Endodermal cell (in vitro differentiated cells): ENCODE measurements at regions not wholly inside any gene's neighbourhood (a gene's known extent, or its start where the extent isn't known, plus 50 kb on each side); places are given as distances from the start of the nearest gene placed in this dataset.

Experiments
- DNase-seq: peaks from one replicate; pipeline ENCODE4 v3.0.0-alpha.2; 2017
- H3K27ac ChIP-seq: 2 replicates; pipeline ENCODE4 v1.5.1; 2013; ENCODE audit warnings: mild to moderate bottlenecking, low read depth, low read length, moderate library complexity
- H3K27me3 ChIP-seq: 2 replicates; pipeline ENCODE4 v1.6.1; 2013; ENCODE audit warnings: mild to moderate bottlenecking, low read length, moderate library complexity; ENCODE audit not compliant: insufficient read depth, control insufficient read depth, poor library complexity, severe bottlenecking
- H3K36me3 ChIP-seq: 2 replicates; pipeline ENCODE4 v1.7.0; 2013; ENCODE audit warnings: mild to moderate bottlenecking, low read length, moderate library complexity; ENCODE audit not compliant: control insufficient read depth, insufficient read depth
- H3K4me1 ChIP-seq: one replicate; pipeline ENCODE4 v1.7.0; 2013; ENCODE audit warnings: low read length; ENCODE audit not compliant: control insufficient read depth, insufficient read depth
- H3K4me3 ChIP-seq: 2 replicates; pipeline ENCODE4 v1.5.1; 2013; ENCODE audit warnings: mild to moderate bottlenecking, low read length, moderate library complexity
- H3K9ac ChIP-seq: 2 replicates; pipeline ENCODE4 v1.6.1; 2013; ENCODE audit warnings: mild to moderate bottlenecking, low read length, moderate library complexity; ENCODE audit not compliant: poor library complexity, severe bottlenecking; ENCODE audit errors: extremely low read depth
- H3K9me3 ChIP-seq: 2 replicates; pipeline ENCODE4 v1.6.1; 2013; ENCODE audit warnings: mild to moderate bottlenecking, low read length, moderate library complexity; ENCODE audit not compliant: control insufficient read depth
- H3K27ac Mint-ChIP-seq: 2 replicates; pipeline ENCODE4 v1.8.0; 2020; ENCODE audit warnings: mixed read lengths
- H3K27me3 Mint-ChIP-seq: 2 replicates; pipeline ENCODE4 v1.8.0; 2021; ENCODE audit warnings: mild to moderate bottlenecking, mixed read lengths; ENCODE audit not compliant: insufficient read depth
- H3K36me3 Mint-ChIP-seq: 2 replicates; pipeline ENCODE4 v1.8.0; 2020; ENCODE audit warnings: low read depth, mixed read lengths
- H3K4me1 Mint-ChIP-seq: 2 replicates; pipeline ENCODE4 v1.8.0; 2020; ENCODE audit warnings: mixed read lengths
- H3K4me3 Mint-ChIP-seq: 2 replicates; pipeline ENCODE4 v1.8.0; 2020; ENCODE audit warnings: mild to moderate bottlenecking, moderate library complexity, mixed read lengths
- H3K9me3 Mint-ChIP-seq: 2 replicates; pipeline ENCODE4 v1.8.0; 2020; ENCODE audit warnings: mild to moderate bottlenecking, mixed read lengths
- WGBS, 2 experiments: methylation state at CpG; one replicate each; pipeline versions ENCODE4 v1.1.5 to v1.1.7; 2013; ENCODE audit warnings: missing lambda C conversion rate in 2 of 2, mixed read lengths in 1 of 2; ENCODE audit not compliant: insufficient coverage in 1 of 2, insufficient read length in 1 of 2; 5-methylcytosine and 5-hydroxymethylcytosine counted together
- TF ChIP-seq, protein P1 (sequence below): fragments of 200-600 bp; sonication (generic); conservative IDR thresholded peaks from 2 replicates; pipeline ENCODE4 v1.5.0; 2021; ENCODE audit warnings: antibody characterized with exemption, mild to moderate bottlenecking

DNA sequence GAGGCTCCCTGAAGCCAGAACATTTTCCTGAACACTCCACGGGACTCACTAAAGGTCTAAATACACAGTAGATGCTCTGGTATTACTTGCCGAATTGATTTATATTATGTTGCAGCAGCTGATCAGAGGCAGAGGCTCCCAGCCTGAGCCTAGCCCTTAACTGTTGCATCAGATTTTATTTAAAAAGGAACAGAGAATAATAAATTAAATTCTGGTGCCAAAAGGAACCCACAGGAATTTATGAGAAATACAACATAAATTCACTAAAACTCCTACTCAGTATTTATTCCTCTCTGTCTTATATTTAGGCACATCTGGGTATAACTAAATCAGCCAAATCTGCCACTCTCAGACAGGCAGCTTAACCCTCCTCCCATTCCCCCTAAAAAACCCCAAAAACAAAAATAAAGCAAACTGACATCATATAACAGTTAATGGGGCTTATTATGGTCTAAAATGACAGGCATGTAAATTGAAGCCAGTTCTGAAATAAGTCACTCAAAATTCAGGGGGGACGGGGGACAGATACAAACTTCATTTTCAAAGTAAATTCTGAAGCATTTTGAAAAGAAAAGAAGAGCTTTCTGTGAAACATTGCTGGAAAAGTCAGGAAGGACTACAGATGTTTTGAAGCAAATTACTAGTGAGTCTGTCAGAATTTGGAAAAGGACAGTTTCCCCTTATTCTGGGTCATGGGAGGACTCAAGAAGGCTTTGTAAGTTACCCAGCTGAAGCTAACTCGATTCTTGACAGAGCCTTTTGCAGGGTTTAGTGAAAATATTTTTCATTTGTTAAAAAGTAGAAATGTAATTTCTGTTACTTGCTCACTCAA lies 53.8 kb upstream of the CORO2B start:
- no peak overlapping the region for H3K27ac ChIP-seq
- Mint-ChIP-seq H3K27ac (no peak overlapping the region), H3K4me1 (peaks cover 10% of the 10 kb centered on the region), H3K4me3 (no peak overlapping the region), H3K9me3 (no peaks in the 10 kb centered on the region), H3K36me3 (no peaks in the 10 kb centered on the region), H3K27me3 (peaks cover 1% of the 10 kb centered on the region)
- TF ChIP-seq, protein P1, sequence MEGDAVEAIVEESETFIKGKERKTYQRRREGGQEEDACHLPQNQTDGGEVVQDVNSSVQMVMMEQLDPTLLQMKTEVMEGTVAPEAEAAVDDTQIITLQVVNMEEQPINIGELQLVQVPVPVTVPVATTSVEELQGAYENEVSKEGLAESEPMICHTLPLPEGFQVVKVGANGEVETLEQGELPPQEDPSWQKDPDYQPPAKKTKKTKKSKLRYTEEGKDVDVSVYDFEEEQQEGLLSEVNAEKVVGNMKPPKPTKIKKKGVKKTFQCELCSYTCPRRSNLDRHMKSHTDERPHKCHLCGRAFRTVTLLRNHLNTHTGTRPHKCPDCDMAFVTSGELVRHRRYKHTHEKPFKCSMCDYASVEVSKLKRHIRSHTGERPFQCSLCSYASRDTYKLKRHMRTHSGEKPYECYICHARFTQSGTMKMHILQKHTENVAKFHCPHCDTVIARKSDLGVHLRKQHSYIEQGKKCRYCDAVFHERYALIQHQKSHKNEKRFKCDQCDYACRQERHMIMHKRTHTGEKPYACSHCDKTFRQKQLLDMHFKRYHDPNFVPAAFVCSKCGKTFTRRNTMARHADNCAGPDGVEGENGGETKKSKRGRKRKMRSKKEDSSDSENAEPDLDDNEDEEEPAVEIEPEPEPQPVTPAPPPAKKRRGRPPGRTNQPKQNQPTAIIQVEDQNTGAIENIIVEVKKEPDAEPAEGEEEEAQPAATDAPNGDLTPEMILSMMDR = no peak
- H3K36me3 ChIP-seq = no peaks in the 10 kb centered on the region
- H3K4me3 ChIP-seq = no peak overlapping the region
- no peaks in the 10 kb centered on the region for H3K9me3 ChIP-seq
- H3K4me1 ChIP-seq = no peaks in the 10 kb centered on the region
- H3K27me3 ChIP-seq = no peaks in the 10 kb centered on the region
- H3K9ac ChIP-seq = no peak overlapping the region
- 89 to 90% methylated on average over 3 to 4 of the region's 4 CpGs for WGBS, 2 experiments
- no peak for DNase-seq

DNA sequence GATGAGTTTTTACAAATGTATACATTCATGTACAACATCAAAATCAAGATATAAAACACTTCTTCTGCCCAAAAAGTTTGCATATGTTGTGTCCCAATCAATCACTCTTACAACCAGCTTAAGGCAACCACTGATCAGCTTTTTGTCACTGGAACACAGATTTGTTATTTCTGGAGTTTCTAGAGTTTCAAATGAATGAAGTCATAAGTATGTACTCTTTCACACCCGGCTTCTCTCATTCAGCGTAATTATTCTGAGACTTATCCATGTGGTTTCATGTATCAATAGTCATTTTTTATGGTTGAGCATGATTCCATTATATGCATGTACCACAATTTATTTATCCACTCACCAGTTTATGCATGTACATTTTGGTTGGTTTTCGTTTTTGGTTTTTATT lies 53.0 kb upstream of the CORO2B start:
- TF ChIP-seq, protein P1 = no peak
- peaks cover 1% of the 10 kb centered on the region for H3K27me3 Mint-ChIP-seq
- H3K9ac ChIP-seq = no peak overlapping the region
- H3K4me1 Mint-ChIP-seq = peaks cover 10% of the 10 kb centered on the region
- H3K4me1 ChIP-seq = no peaks in the 10 kb centered on the region
- H3K9me3 ChIP-seq = peaks cover 6% of the 10 kb centered on the region
- no peaks in the 10 kb centered on the region for H3K27me3 ChIP-seq
- no peaks in the 10 kb centered on the region for H3K36me3 ChIP-seq
- H3K36me3 Mint-ChIP-seq = no peaks in the 10 kb centered on the region
- no peak overlapping the region for H3K27ac ChIP-seq
- H3K4me3 Mint-ChIP-seq = no peak overlapping the region
- no peak overlapping the region for H3K4me3 ChIP-seq
- WGBS, 2 experiments = 100% methylated on average over 1 to 2 of the region's 3 CpGs
- DNase-seq = no peak
- H3K9me3 Mint-ChIP-seq = peaks cover 5% of the 10 kb centered on the region
- H3K27ac Mint-ChIP-seq = no peak overlapping the region

DNA sequence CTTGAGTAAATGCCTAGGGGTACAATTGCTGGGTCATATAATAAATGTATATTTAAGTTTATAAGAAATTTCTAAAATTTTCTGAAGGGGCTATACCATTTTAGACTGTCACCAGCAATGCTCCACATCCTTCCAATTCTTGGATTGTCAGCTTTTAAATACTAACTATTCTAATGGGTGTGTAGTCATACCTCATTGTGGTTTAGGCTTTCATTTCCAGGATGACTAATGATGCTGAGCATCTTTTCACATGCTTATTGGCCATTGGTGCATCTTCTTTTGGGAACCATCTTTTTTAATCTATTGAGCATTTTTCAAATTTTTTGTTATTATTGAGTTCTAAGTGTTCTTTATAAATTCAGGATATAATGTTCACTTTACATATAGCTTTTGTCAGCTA lies 52.5 kb upstream of the CORO2B start:
- Mint-ChIP-seq H3K4me1 (peaks cover 10% of the 10 kb centered on the region), H3K36me3 (no peaks in the 10 kb centered on the region), H3K27me3 (peaks cover 1% of the 10 kb centered on the region), H3K27ac (no peak overlapping the region), H3K9me3 (peaks cover 10% of the 10 kb centered on the region), H3K4me3 (no peak overlapping the region)
- H3K4me1 ChIP-seq = no peaks in the 10 kb centered on the region
- no peaks in the 10 kb centered on the region for H3K27me3 ChIP-seq
- TF ChIP-seq, protein P1 = no peak
- no peak overlapping the region for H3K9ac ChIP-seq
- no peak for DNase-seq
- no peaks in the 10 kb centered on the region for H3K36me3 ChIP-seq
- peaks cover 10% of the 10 kb centered on the region for H3K9me3 ChIP-seq
- no peak overlapping the region for H3K4me3 ChIP-seq
- no peak overlapping the region for H3K27ac ChIP-seq
